Tibial artery (tissue), 4 donors: ENCODE measurements at regions not wholly inside any gene's neighbourhood (a gene's known extent, or its start where the extent isn't known, plus 50 kb on each side); places are given as distances from the start of the nearest gene placed in this dataset.
"Not testable (repeated sequence)": the region's sequence is repeated elsewhere in the genome, so short reads cannot be mapped to it uniquely, and the experiment has no call there.

ENCODE experiments used
- DNase-seq, 2 donors: peaks; one replicate each; pipeline ENCODE4 v3.0.0-alpha.2; 2019
- H3K27ac ChIP-seq, 2 donors: fragments of 200-600 bp; sonication (generic) in 1 of 2; 1 replicate in 1 of 2; 2 replicates in 1 of 2; pipeline ENCODE4 v1.5.1; 2018 to 2019; ENCODE audit warnings: mild to moderate bottlenecking in 1 of 2
- H3K27me3 ChIP-seq, 2 donors: fragments of 200-600 bp; sonication (generic) in 1 of 2; one replicate each; pipeline versions ENCODE4 v1.5.1 to v1.6.0; 2016 to 2019
- H3K36me3 ChIP-seq, 3 donors: fragments of 200-600 bp; sonication (generic) in 2 of 3; one replicate each; pipeline ENCODE4 v1.5.1; 2016 to 2019; ENCODE audit warnings: mild to moderate bottlenecking in 2 of 3
- H3K4me1 ChIP-seq, 4 donors: fragments of 200-600 bp; sonication (generic) in 2 of 4; 1 replicate in 3 of 4; 2 replicates in 1 of 4; pipeline ENCODE4 v1.5.1; 2016 to 2019
- H3K4me3 ChIP-seq, 2 donors: fragments of 200-600 bp; sonication (generic) in 1 of 2; 1 replicate in 1 of 2; 2 replicates in 1 of 2; pipeline ENCODE4 v1.5.1; 2018 to 2019; ENCODE audit warnings: mild to moderate bottlenecking in 2 of 2
- H3K9me3 ChIP-seq, 3 donors: fragments of 200-600 bp; sonication (generic) in 1 of 3; one replicate each; pipeline ENCODE4 v1.5.1; 2016 to 2019
- CTCF ChIP-seq, 2 experiments: fragments of 200-600 bp in 1 of 2; fragments of 450-650 bp in 1 of 2; IDR thresholded peaks; one replicate each; pipeline ENCODE4 v1.5.1; 2017 to 2019; ENCODE audit warnings: antibody characterized with exemption in 2 of 2, mild to moderate bottlenecking in 1 of 2, moderate library complexity in 1 of 2
- intact Hi-C: fragments of 100-400 bp; cut with DNase I; formaldehyde crosslinking; loops from one replicate; pipeline ENCODE4 v1.15.0; 2023; ENCODE audit warnings: low total_unique reads

- no peak for TF ChIP-seq CTCF (IDR thresholded peaks at IDR 0.05)
Observed at GRCh38 chr13:59435024-59435423, 728.7 kb downstream of the DIAPH3 start.

GRCh38 chr13:59437544-59438301, 726.0 kb downstream of the DIAPH3 start:
- no peak overlapping the region for H3K4me3 ChIP-seq
- H3K4me1 ChIP-seq: no peaks in the 10 kb centered on the region
- no peaks in the 10 kb centered on the region for H3K27me3 ChIP-seq
- intact Hi-C loops: no loop called here
- DNase-seq: no peak
- no peak overlapping the region for H3K27ac ChIP-seq
- no peak for TF ChIP-seq CTCF (IDR thresholded peaks at IDR 0.05)
- peaks cover 0 to 5% (median 0%) of the 10 kb centered on the region in 3 donors for H3K9me3 ChIP-seq
- no peaks in the 10 kb centered on the region for H3K36me3 ChIP-seq

More at GRCh38 chr13:59435024-59435423, 728.7 kb downstream of the DIAPH3 start:
- H3K9me3 ChIP-seq: peaks cover 0 to 18% (median 0%) of the 10 kb centered on the region in 3 donors
- H3K27ac ChIP-seq: no peak overlapping the region
- no peak for DNase-seq
- no peaks in the 10 kb centered on the region for H3K4me1 ChIP-seq
- no peak overlapping the region for H3K4me3 ChIP-seq
- H3K27me3 ChIP-seq: no peaks in the 10 kb centered on the region
- H3K36me3 ChIP-seq: no peaks in the 10 kb centered on the region
- intact Hi-C loops: no loop called here

- H3K27me3 ChIP-seq: no peaks in the 10 kb centered on the region
- H3K36me3 ChIP-seq: no peaks in the 10 kb centered on the region
- no peaks in the 10 kb centered on the region for H3K9me3 ChIP-seq
- TF ChIP-seq CTCF (IDR thresholded peaks at IDR 0.05): no peak
- DNase-seq: no peak
- intact Hi-C loops: no loop called here
- no peaks in the 10 kb centered on the region for H3K4me1 ChIP-seq
- no peak overlapping the region for H3K4me3 ChIP-seq
- no peak overlapping the region for H3K27ac ChIP-seq
Observed at GRCh38 chr13:59439776-59440428, 723.8 kb downstream of the DIAPH3 start.

- intact Hi-C loops, H3K27ac ChIP-seq, H3K4me3 ChIP-seq, H3K36me3 ChIP-seq, H3K9me3 ChIP-seq, H3K27me3 ChIP-seq, DNase-seq, H3K4me1 ChIP-seq: not testable (repeated sequence)
Observed at GRCh38 chr13:59441068-59441467, 722.7 kb downstream of the DIAPH3 start.

GRCh38 chr13:59441596-59442280, 722.0 kb downstream of the DIAPH3 start:
- TF ChIP-seq CTCF (IDR thresholded peaks at IDR 0.05): no peak
- intact Hi-C loops: no loop called here
- H3K27me3 ChIP-seq: no peaks in the 10 kb centered on the region

GRCh38 chr13:59442461-59442860, 721.3 kb downstream of the DIAPH3 start:
- Histone ChIP-seq H3K27me3 (no peaks in the 10 kb centered on the region), H3K36me3 (no peaks in the 10 kb centered on the region), H3K9me3 (no peaks in the 10 kb centered on the region), H3K4me1 (no peaks in the 10 kb centered on the region), H3K27ac (no peak overlapping the region), H3K4me3 (no peak overlapping the region)
- intact Hi-C loops: no loop called here
- no peak for TF ChIP-seq CTCF (IDR thresholded peaks at IDR 0.05)
- no peak for DNase-seq

More at GRCh38 chr13:59441596-59442280, 722.0 kb downstream of the DIAPH3 start:
- no peak for DNase-seq
- Histone ChIP-seq H3K27ac (no peak overlapping the region), H3K36me3 (no peaks in the 10 kb centered on the region), H3K9me3 (no peaks in the 10 kb centered on the region), H3K4me3 (no peak overlapping the region), H3K4me1 (no peaks in the 10 kb centered on the region)
